ENCODE measurements at regions not wholly inside any gene's neighbourhood (a gene's known extent, or its start where the extent isn't known, plus 50 kb on each side); places are given as distances from the start of the nearest gene placed in this dataset.

DNA sequence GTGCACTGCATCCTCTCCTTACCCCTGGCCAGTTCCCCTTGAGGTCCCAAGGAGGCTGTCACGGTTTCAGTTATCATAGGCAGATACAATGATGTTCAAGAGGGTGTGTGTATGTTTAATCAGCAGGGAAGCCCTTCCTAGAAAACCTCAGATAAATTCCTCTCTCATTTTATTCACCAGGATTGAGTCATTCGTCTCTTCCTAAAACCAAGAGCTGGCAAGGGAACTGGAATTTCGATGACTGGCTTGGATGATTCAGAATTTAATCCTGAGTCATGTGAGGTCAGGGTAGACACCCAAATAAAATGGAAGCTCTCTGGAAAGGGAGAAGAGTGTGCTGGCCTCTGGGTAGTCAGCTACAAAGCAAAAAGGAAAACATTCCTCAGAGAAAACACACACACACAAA is 106.2 kb upstream of the RAPGEF2 start:
- ChIA-PET CTCF (interaction anchor here (0.7 to 1.3 kb wide), 4 partner anchors 20 to 181 kb away, joined by 3 read pairs; no protein-coding TSS in a partner anchor), POLR2A (no interaction called here)
- DNase-seq (ENCODE audit: extremely low spot score), result no peak
- TF ChIP-seq, protein P1, sequence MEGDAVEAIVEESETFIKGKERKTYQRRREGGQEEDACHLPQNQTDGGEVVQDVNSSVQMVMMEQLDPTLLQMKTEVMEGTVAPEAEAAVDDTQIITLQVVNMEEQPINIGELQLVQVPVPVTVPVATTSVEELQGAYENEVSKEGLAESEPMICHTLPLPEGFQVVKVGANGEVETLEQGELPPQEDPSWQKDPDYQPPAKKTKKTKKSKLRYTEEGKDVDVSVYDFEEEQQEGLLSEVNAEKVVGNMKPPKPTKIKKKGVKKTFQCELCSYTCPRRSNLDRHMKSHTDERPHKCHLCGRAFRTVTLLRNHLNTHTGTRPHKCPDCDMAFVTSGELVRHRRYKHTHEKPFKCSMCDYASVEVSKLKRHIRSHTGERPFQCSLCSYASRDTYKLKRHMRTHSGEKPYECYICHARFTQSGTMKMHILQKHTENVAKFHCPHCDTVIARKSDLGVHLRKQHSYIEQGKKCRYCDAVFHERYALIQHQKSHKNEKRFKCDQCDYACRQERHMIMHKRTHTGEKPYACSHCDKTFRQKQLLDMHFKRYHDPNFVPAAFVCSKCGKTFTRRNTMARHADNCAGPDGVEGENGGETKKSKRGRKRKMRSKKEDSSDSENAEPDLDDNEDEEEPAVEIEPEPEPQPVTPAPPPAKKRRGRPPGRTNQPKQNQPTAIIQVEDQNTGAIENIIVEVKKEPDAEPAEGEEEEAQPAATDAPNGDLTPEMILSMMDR (IDR thresholded peaks at IDR 0.05; ENCODE audit: control extremely low read depth, extremely low read depth, low read depth, missing control alignments), result no peak

DNA sequence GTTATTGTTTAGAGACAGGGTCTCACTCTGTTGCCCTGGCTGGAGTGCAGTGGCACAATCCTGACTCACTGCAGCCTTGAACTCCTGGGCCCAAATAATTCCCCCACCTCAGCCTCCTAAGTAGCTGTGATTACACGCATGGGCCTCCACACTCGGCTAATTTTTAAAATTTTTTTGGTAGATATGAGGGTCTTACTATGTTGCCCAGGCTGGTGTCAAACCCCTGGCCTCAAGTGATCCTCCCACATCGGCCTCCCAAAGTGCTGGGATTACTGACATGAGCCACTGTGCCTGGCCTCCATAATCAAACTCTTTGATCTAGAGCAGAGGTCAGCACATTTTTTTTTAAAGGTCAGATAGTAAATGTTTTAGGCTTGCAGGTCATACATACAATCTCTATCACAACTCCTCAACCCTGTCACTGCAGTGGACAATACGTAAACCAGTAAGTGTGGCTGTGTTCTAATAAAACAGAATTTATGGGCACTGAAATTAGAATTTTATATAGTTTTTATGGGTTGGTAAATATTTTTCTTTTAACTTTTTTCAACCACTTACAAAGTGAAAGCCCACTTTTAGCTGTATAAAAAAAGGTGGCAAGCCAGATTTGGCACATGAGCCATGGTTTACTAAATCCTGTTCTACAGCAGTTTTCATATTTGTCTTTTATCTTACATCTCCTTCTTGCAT is 105.1 kb upstream of the RAPGEF2 start:
- TF ChIP-seq, protein P1 (IDR thresholded peaks at IDR 0.05; ENCODE audit: control extremely low read depth, extremely low read depth, low read depth, missing control alignments), result no peak
- ChIA-PET CTCF (interaction anchor here (1.3 kb wide), 1 partner anchor 55 kb away, joined by 3 read pairs; no protein-coding TSS in a partner anchor), POLR2A (no interaction called here)

DNA sequence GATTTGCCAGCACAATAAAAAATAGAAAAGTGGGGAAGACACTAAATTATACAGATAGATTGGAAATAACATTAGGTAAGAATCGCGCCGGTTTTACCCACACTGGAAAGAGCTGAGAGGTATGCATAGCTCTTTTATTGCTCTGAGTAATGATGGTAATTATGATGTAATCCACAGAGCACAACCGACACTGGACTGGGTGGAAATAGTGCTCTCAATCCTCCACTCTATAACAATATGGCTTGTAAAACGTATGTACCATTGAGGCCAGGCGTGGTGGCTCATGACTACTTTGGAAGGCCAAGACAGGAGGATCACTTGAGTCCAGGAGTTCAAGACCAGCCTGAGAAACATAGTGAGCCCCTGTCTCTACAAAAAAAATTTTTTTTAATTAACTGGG is 104.3 kb upstream of the RAPGEF2 start:
- no peak for DNase-seq (ENCODE audit: extremely low spot score)
- ChIA-PET CTCF (no interaction called here), POLR2A (no interaction called here)
- TF ChIP-seq, protein P1 (IDR thresholded peaks at IDR 0.05; ENCODE audit: control extremely low read depth, extremely low read depth, low read depth, missing control alignments), result no peak

More for the DNA sequence above, 105.1 kb upstream of the RAPGEF2 start:
- no peak for DNase-seq (ENCODE audit: extremely low spot score)

DNA sequence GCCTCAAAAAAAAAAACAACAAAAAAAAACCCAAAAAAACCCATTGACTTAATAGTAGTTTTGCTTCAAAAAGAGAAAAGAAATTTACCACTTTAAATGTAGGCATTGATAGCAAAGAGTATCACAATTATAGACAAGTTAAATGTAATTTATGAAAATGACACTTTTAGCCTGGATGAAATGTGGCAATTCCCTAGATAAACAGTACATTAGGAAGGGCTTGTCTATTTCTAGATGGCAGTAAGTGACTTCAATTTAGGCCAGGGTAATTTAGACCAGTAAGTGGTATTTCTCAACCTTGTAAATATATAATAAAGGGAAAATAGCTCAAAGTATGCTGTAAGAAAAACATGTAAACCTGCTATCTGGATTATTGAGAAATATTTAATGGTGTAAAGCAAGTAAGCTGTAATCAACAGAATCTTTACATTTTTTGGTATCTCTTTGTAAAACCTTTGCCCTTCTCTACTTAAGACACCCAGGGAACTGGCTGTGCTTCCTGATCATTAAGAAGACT is 103.7 kb upstream of the RAPGEF2 start:
- ChIA-PET CTCF (no interaction called here), POLR2A (no interaction called here)
- no peak for DNase-seq (ENCODE audit: extremely low spot score)
- TF ChIP-seq, protein P1 (IDR thresholded peaks at IDR 0.05; ENCODE audit: control extremely low read depth, extremely low read depth, low read depth, missing control alignments), result no peak

- CTCF ChIA-PET, result no interaction called here
- no peak for DNase-seq (ENCODE audit: extremely low spot score)
- POLR2A ChIA-PET, result no interaction called here
- TF ChIP-seq, protein P1 (IDR thresholded peaks at IDR 0.05; ENCODE audit: control extremely low read depth, extremely low read depth, low read depth, missing control alignments), result no peak
Observed at GRCh38 chr4:158999849-159000248, 103.0 kb upstream of the RAPGEF2 start.

DNA sequence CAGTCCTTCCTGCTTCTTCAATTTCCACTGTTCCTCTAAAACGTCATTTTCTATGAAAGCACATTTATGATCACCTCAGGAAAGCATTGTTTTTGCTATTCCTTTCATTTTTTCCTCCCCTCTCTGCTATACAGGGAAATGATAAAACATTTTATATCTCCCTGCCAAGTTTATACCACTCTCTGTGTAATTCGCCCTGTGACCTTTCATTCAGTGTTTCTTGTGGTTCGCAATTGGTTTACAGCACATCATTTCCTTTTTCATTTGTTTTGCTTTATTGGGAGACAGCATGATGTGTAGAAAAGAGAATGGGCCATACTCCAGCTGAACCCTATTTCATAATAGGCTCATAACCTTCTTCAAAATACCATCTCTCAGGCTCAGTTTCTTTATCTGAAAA is 99.9 kb upstream of the RAPGEF2 start:
- ChIA-PET POLR2A (no interaction called here), CTCF (interaction anchor here (0.6 to 1.5 kb wide), 5 partner anchors 9 to 15 kb away, joined by 3 to 4 read pairs (median 3); no protein-coding TSS in a partner anchor)
- no peak for DNase-seq (ENCODE audit: extremely low spot score)
- TF ChIP-seq, protein P1 (IDR thresholded peaks at IDR 0.05; ENCODE audit: control extremely low read depth, extremely low read depth, low read depth, missing control alignments), result no peak
